ENCODE measurements at regions not wholly inside any gene's neighbourhood (a gene's known extent, or its start where the extent isn't known, plus 50 kb on each side); places are given as distances from the start of the nearest gene placed in this dataset.

DNA sequence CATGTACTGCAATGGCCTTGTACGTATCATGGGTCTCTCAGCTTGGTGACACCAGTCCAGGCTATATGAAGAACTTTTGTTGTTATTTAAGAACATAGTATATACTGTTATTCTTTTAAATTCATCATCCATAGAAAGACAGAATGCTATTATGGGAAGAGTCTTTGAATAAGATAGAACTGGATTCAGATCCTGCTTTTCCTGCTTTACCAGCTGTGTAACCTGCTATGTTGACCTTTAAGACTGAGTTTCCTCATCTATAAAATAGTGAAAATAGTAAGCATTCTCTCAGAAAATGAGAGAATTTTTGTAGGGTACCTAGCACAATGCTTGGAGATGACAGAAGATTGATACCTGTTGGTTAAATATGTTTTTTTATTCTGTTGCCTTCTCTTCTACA lies 204.1 kb upstream of the TBL1XR1 start:
- no peak for TF ChIP-seq CTCF (IDR thresholded peaks at IDR 0.05)
- TF ChIP-seq POLR2A (IDR thresholded peaks at IDR 0.05): no peak
